ENCODE measurements at regions not wholly inside any gene's neighbourhood (a gene's known extent, or its start where the extent isn't known, plus 50 kb on each side); places are given as distances from the start of the nearest gene placed in this dataset.

DNA sequence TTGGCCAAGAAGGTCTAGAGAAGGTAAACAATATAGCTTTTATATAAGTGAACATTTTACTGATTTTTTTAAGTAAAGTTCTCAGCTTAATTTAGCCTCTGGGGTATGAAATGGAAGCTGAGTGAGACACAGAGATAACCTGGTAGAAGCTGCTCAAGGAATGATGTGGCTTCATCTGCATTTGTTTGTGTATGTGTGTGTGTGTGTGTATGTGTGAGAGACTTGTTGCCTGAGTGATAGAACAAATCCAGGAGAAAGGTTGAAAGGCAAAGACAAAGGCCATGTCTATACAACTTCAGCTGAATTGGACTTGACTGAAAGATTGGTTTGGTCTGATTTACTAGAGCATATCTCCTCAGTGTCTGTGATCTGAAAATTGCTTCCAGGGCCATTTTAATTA, 63.6 kb downstream of the PCDH7 start:
- DNase-seq: no peak

GRCh38 chr4:30789219-30789671, 69.1 kb downstream of the PCDH7 start:
- DNase-seq: no peak

DNA sequence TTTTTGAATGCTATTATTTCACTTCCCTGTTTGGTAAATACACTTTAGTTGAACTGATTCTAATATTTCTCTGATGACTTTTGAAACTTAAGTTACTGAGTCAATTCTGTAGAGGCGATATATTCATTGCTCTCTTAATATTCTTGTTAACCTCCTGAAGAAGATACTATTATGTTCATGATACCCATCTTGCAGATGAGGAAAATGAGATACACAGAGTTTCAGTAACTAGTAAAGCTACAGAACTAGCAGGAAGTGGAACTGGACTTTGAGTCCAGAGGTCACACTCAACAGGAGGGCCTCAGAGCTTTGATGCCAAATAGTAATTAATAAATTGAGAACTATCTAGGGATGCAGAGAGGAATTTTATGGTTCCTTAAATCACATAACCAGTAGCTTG, 70.0 kb downstream of the PCDH7 start:
- no peak for DNase-seq

GRCh38 chr4:30790998-30791397, 70.8 kb downstream of the PCDH7 start:
- no peak for DNase-seq

- DNase-seq: no peak
Observed at GRCh38 chr4:30792601-30793000, 72.4 kb downstream of the PCDH7 start.

- no peak for DNase-seq
Observed at GRCh38 chr4:30801876-30802275, 81.7 kb downstream of the PCDH7 start.

DNA sequence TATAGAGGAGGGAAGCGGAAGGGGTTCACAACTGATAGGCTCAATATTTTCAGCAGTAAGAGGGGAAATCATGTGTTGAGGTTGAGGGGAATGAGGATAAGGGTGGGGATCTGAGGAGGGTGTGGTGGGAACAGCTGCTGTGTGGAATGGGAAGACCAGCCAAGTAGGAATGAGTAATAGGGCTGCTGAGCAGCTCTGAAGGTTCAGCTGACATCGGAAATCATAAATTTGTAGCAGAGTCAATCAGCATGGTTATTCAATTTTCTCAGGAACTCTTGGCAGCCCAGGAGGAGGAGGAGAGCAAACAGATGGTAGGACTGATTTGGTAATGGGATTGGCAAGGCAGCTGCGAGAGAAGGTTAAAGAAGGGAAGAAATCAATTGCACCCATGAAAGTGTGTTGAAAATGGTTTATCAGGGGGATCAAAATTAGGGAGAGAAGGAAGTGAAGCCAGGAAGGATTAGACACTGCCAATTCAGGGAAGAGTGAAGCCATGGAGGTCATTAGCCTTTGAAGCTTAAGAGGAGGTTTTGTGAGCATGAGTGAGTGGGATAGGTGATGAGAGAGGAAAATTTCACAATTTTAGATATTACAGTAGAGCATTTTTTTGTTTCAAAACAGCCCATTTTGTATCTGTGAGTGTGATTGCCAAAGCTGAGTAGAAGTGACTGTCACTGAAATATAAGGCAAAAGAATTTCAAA, 82.6 kb downstream of the PCDH7 start:
- DNase-seq: no peak

GRCh38 chr4:30808276-30808675, 88.1 kb downstream of the PCDH7 start:
- DNase-seq: no peak

GRCh38 chr4:30811296-30811695, 91.1 kb downstream of the PCDH7 start:
- DNase-seq: no peak

- DNase-seq: no peak
Observed at GRCh38 chr4:30815685-30816084, 95.5 kb downstream of the PCDH7 start.

GRCh38 chr4:30817447-30817846, 97.3 kb downstream of the PCDH7 start:
- no peak for DNase-seq

DNA sequence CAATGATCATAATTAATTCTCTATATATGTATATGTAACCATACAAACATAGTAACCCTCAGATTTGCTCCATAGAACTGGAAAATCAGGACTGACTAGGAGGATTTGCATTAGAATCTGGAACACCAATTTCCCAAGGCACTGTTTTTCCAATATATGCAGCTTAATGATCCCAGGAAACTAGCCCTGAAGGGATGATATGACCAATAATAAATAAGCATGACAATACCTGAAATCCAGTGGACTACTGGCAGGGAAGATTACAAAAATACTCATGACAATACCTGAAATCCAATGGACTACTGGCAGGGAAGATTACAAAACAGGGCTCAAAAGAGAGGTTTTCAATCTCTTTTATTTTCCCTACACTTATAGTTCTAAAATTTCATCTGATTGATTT, 98.4 kb downstream of the PCDH7 start:
- no peak for DNase-seq

GRCh38 chr4:30821275-30821674, 101.1 kb downstream of the PCDH7 start:
- no peak for DNase-seq

- DNase-seq: no peak
Observed at GRCh38 chr4:30821859-30822612, 101.9 kb downstream of the PCDH7 start.

- DNase-seq: no peak
Observed at GRCh38 chr4:30822911-30823551, 102.9 kb downstream of the PCDH7 start.

- DNase-seq: no peak
Observed at GRCh38 chr4:30825008-30825770, 105.0 kb downstream of the PCDH7 start.

- DNase-seq: no peak
Observed at GRCh38 chr4:30828264-30828926, 108.2 kb downstream of the PCDH7 start.

- DNase-seq: no peak
Observed at GRCh38 chr4:30832639-30833038, 112.5 kb downstream of the PCDH7 start.

DNA sequence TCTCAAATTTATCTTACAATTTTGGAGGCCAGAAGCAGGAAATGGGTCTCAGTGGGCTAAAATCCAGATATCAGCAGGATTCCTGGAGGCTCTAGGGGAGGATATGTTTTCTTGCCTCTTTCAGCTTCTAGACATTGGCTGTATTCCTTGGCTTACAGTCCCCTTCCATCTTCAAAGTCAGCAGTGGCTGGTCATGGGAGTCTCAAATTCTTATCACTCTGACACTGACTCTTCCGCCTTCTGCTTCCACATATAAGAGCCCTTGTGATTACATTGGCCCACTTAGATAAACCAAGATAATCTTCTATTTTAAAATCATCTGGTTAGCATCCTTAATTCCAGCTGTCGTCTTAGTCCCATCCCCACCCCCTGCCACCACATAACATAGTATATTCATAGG, 113.0 kb downstream of the PCDH7 start:
- DNase-seq: no peak

DNA sequence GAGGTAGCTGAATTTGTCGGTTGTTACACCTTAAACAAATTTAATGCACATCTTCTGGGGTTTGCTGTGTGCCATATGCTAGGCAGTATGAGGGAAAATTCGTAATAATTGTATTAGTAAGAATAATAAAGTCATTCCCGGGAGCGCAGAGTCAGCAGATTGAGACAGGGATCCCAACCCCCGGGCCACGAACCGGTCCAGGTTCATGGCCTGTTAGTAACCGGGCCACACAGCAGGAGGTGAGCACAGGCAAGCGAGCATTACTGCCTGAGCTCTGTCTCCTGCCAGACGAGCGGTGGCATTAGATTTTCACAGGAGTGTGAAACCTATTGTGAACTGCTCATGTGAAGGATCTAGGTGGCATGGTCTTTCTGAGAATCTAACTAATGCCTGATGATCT, 114.9 kb downstream of the PCDH7 start:
- DNase-seq: no peak

- DNase-seq: no peak
Observed at GRCh38 chr4:30836231-30836630, 116.1 kb downstream of the PCDH7 start.

DNA sequence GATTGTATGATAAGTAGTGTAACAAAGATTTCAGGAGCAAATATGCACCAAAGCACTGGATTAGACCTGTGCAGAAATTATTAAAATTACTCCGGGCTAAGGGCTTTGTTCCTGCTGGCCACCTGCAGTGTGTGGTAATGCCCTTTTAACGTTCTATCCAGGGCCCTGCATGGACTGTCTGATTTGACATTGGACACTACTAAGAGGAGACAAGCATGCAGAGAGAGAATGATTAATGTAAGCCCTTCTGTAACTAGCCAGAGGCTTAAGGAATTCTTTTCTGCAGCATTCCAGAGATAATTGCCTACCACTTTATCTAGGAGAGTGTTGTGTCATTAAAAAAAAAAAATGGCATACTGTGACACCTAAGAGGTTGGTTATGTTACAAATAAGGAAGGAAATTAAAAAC, 117.0 kb downstream of the PCDH7 start:
- DNase-seq: no peak

DNA sequence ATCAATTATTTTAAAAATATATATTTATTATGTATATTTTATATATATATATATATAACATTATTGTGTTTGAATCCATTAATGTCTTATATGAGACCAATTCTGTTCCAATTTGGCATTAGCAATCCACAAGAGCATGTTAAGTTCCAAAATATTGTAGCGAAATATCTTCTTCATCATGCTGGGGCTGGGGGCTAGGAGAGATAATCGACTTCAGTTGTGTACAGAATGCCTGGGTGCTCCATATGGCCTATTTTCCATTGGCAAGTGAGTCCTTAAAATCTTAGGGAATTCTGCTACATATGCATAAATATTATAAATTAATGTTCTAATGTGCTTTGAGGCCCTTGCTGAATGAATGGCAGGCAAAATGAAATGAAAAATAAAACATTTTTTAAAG, 117.7 kb downstream of the PCDH7 start:
- no peak for DNase-seq
